Ascending aorta (tissue), 2 donors: ENCODE measurements at regions not wholly inside any gene's neighbourhood (a gene's known extent, or its start where the extent isn't known, plus 50 kb on each side); places are given as distances from the start of the nearest gene placed in this dataset.

Source experiments
- DNase-seq, 2 donors: peaks; one replicate each; pipeline ENCODE4 v3.0.0-alpha.2; 2019; ENCODE audit warnings: low spot score in 2 of 2
- H3K27ac ChIP-seq, 2 donors: fragments of 200-600 bp; sonication (generic); one replicate each; pipeline ENCODE4 v1.5.1; 2016 to 2017; ENCODE audit warnings: mild to moderate bottlenecking in 1 of 2
- H3K27me3 ChIP-seq: fragments of 200-600 bp; sonication (generic); one replicate; pipeline ENCODE4 v1.5.1; 2017
- H3K36me3 ChIP-seq, 2 donors: fragments of 200-600 bp; sonication (generic); one replicate each; pipeline ENCODE4 v1.5.1; 2016
- H3K4me1 ChIP-seq, 2 donors: fragments of 200-600 bp; sonication (generic); one replicate each; pipeline ENCODE4 v1.5.1; 2016 to 2017; ENCODE audit warnings: mild to moderate bottlenecking in 1 of 2
- H3K4me3 ChIP-seq, 2 donors: fragments of 200-600 bp; sonication (generic); one replicate each; pipeline ENCODE4 v1.5.1; 2016 to 2017; ENCODE audit warnings: mild to moderate bottlenecking in 1 of 2
- H3K9me3 ChIP-seq, 2 donors: fragments of 200-600 bp; sonication (generic); one replicate each; pipeline ENCODE4 v1.5.1; 2016
- CTCF ChIP-seq, 3 experiments: fragments of 200-600 bp in 2 of 3; fragments of 450-650 bp in 1 of 3; sonication (generic) in 2 of 3; IDR thresholded peaks; one replicate each; pipeline ENCODE4 v1.5.1; 2016 to 2019; ENCODE audit warnings: antibody characterized with exemption in 3 of 3, mild to moderate bottlenecking in 1 of 3, moderate library complexity in 1 of 3
- intact Hi-C: fragments of 100-400 bp; cut with DNase I; formaldehyde crosslinking; loops from one replicate; pipeline ENCODE4 v1.15.1; 2023

- intact Hi-C loops, result no loop called here
- H3K4me1 ChIP-seq, result no peaks in the 10 kb centered on the region
- no peak overlapping the region for H3K27ac ChIP-seq
- H3K27me3 ChIP-seq, result no peaks in the 10 kb centered on the region
- TF ChIP-seq CTCF (IDR thresholded peaks at IDR 0.05), result no peak
- no peaks in the 10 kb centered on the region for H3K9me3 ChIP-seq
- DNase-seq, result peak in 1 of 2 donors; percentile 56
- no peak overlapping the region for H3K4me3 ChIP-seq
- no peaks in the 10 kb centered on the region for H3K36me3 ChIP-seq
Observed at GRCh38 chr2:8620611-8621382, 61.1 kb upstream of the ID2 start.

- no peaks in the 10 kb centered on the region for H3K36me3 ChIP-seq
- H3K27ac ChIP-seq, result no peak overlapping the region
- no peaks in the 10 kb centered on the region for H3K27me3 ChIP-seq
- no peak overlapping the region for H3K4me3 ChIP-seq
- no peaks in the 10 kb centered on the region for H3K4me1 ChIP-seq
- TF ChIP-seq CTCF (IDR thresholded peaks at IDR 0.05), result no peak
- intact Hi-C loops, result no loop called here
- H3K9me3 ChIP-seq, result no peaks in the 10 kb centered on the region
- DNase-seq, result peak in 1 of 2 donors; percentile 55
Observed at GRCh38 chr2:8622199-8622911, 59.5 kb upstream of the ID2 start.

GRCh38 chr2:8622924-8623465 is 58.9 kb upstream of the ID2 start:
- H3K4me3 ChIP-seq, result no peak overlapping the region
- intact Hi-C loops, result no loop called here
- no peaks in the 10 kb centered on the region for H3K9me3 ChIP-seq
- no peak for DNase-seq
- no peak for TF ChIP-seq CTCF (IDR thresholded peaks at IDR 0.05)
- no peak overlapping the region for H3K27ac ChIP-seq
- no peaks in the 10 kb centered on the region for H3K27me3 ChIP-seq
- H3K4me1 ChIP-seq, result no peaks in the 10 kb centered on the region
- H3K36me3 ChIP-seq, result no peaks in the 10 kb centered on the region

GRCh38 chr2:8623576-8623957 is 58.3 kb upstream of the ID2 start:
- no peaks in the 10 kb centered on the region for H3K27me3 ChIP-seq
- H3K27ac ChIP-seq, result no peak overlapping the region
- H3K9me3 ChIP-seq, result no peaks in the 10 kb centered on the region
- H3K4me1 ChIP-seq, result no peaks in the 10 kb centered on the region
- no peak overlapping the region for H3K4me3 ChIP-seq
- no peaks in the 10 kb centered on the region for H3K36me3 ChIP-seq
- no peak for DNase-seq
- intact Hi-C loops, result no loop called here
- no peak for TF ChIP-seq CTCF (IDR thresholded peaks at IDR 0.05)

- intact Hi-C loops, result no loop called here
- Histone ChIP-seq H3K9me3 (no peaks in the 10 kb centered on the region), H3K27me3 (no peaks in the 10 kb centered on the region), H3K4me1 (no peaks in the 10 kb centered on the region), H3K4me3 (no peak overlapping the region), H3K27ac (no peak overlapping the region), H3K36me3 (no peaks in the 10 kb centered on the region)
- no peak for DNase-seq
- TF ChIP-seq CTCF (IDR thresholded peaks at IDR 0.05), result no peak
Observed at GRCh38 chr2:8623958-8624591, 57.8 kb upstream of the ID2 start.
